ENCODE measurements at regions not wholly inside any gene's neighbourhood (a gene's known extent, or its start where the extent isn't known, plus 50 kb on each side); places are given as distances from the start of the nearest gene placed in this dataset.

- TF ChIP-seq, protein P1, sequence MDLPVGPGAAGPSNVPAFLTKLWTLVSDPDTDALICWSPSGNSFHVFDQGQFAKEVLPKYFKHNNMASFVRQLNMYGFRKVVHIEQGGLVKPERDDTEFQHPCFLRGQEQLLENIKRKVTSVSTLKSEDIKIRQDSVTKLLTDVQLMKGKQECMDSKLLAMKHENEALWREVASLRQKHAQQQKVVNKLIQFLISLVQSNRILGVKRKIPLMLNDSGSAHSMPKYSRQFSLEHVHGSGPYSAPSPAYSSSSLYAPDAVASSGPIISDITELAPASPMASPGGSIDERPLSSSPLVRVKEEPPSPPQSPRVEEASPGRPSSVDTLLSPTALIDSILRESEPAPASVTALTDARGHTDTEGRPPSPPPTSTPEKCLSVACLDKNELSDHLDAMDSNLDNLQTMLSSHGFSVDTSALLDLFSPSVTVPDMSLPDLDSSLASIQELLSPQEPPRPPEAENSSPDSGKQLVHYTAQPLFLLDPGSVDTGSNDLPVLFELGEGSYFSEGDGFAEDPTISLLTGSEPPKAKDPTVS (IDR thresholded peaks at IDR 0.05; ENCODE audit: low read depth, low read length): no peak
- no peak for TF ChIP-seq MEF2A (IDR thresholded peaks at IDR 0.05; ENCODE audit: insufficient read depth, low read depth, low read length)
- no peak for TF ChIP-seq BACH1 (IDR thresholded peaks at IDR 0.05; ENCODE audit: borderline replicate concordance)
- no peak for TF ChIP-seq CHD1 (IDR thresholded peaks at IDR 0.05; ENCODE audit: low read depth, low read length)
Observed at GRCh38 chr1:29956349-29957030, 720.2 kb downstream of the PTPRU start (continued).

GRCh38 chr1:29954591-29954990 is 718.3 kb downstream of the PTPRU start:
- Histone ChIP-seq H4K20me1 (ENCODE audit: control insufficient read depth, insufficient read depth) (no peaks in the 10 kb centered on the region), H3K27ac (ENCODE audit: control insufficient read depth, insufficient read depth) (no peak overlapping the region), H3K4me3 (no peak overlapping the region), H2AFZ (ENCODE audit: control insufficient read depth, low read depth, low read length) (no peak overlapping the region), H3K36me3 (ENCODE audit: control insufficient read depth in 2 of 2, insufficient read depth in 2 of 2, low read length in 1 of 2) (no peaks in the 10 kb centered on the region), H3K79me2 (ENCODE audit: control insufficient read depth, insufficient read depth, low read length) (no peaks in the 10 kb centered on the region), H3K4me2 (ENCODE audit: control insufficient read depth, insufficient read depth) (no peak overlapping the region), H3K27me3 (replicated peaks in 1 of 2; ENCODE audit: control insufficient read depth in 2 of 2, insufficient read depth in 2 of 2, low read length in 1 of 2) (peaks cover 0 to 2% of the 10 kb centered on the region in 2 experiments; a peak in 2 of 4 replicates), H3K4me1 (ENCODE audit: control insufficient read depth, insufficient read depth, low read length) (no peaks in the 10 kb centered on the region), H3K9me3 (replicated peaks; ENCODE audit: control insufficient read depth, insufficient read depth, low read length) (no peaks in the 10 kb centered on the region), H3K9ac (ENCODE audit: control insufficient read depth, insufficient read depth, low read length) (no peak overlapping the region)
- RAD21 ChIA-PET (ENCODE audit: unreplicated experiment): no interaction called here
- ATAC-seq (no peak), FAIRE-seq (no peak), DNase-seq (ENCODE audit: low read depth, low spot score) (no peak)
- no TSS peak for BruUV-seq (replicated peaks)
- POLR2A ChIA-PET: no interaction called here
- SMC1A ChIA-PET (ENCODE audit: uncharacterized antibody, unreplicated experiment): no interaction called here
- intact Hi-C loops (cut with micrococcal nuclease; ENCODE audit: unreplicated experiment) (no loop called here), in situ Hi-C loops (cut with MboI) (no loop called here)
- 45% methylated on average over 3 of the region's 3 CpGs for WGBS (ENCODE audit: insufficient coverage, insufficient replicate concordance, low lambda C conversion rate, missing lambda C conversion rate)
- CTCF ChIA-PET: interaction anchor here (0.6 kb wide), 1 partner anchor 133 kb away, joined by 3 read pairs; no protein-coding TSS in a partner anchor
- TF ChIP-seq USF1 (IDR thresholded peaks at IDR 0.05; ENCODE audit: borderline replicate concordance, extremely low read length, insufficient read depth, low read depth, low read length): no peak
- TF ChIP-seq NR2C2 (IDR thresholded peaks at IDR 0.05; ENCODE audit: borderline replicate concordance, control insufficient read depth, insufficient read length, low read depth): no peak
- TF ChIP-seq, protein P2, sequence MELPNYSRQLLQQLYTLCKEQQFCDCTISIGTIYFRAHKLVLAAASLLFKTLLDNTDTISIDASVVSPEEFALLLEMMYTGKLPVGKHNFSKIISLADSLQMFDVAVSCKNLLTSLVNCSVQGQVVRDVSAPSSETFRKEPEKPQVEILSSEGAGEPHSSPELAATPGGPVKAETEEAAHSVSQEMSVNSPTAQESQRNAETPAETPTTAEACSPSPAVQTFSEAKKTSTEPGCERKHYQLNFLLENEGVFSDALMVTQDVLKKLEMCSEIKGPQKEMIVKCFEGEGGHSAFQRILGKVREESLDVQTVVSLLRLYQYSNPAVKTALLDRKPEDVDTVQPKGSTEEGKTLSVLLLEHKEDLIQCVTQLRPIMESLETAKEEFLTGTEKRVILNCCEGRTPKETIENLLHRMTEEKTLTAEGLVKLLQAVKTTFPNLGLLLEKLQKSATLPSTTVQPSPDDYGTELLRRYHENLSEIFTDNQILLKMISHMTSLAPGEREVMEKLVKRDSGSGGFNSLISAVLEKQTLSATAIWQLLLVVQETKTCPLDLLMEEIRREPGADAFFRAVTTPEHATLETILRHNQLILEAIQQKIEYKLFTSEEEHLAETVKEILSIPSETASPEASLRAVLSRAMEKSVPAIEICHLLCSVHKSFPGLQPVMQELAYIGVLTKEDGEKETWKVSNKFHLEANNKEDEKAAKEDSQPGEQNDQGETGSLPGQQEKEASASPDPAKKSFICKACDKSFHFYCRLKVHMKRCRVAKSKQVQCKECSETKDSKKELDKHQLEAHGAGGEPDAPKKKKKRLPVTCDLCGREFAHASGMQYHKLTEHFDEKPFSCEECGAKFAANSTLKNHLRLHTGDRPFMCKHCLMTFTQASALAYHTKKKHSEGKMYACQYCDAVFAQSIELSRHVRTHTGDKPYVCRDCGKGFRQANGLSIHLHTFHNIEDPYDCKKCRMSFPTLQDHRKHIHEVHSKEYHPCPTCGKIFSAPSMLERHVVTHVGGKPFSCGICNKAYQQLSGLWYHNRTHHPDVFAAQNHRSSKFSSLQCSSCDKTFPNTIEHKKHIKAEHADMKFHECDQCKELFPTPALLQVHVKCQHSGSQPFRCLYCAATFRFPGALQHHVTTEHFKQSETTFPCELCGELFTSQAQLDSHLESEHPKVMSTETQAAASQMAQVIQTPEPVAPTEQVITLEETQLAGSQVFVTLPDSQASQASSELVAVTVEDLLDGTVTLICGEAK (IDR thresholded peaks at IDR 0.05; ENCODE audit: borderline replicate concordance): no peak
- TF ChIP-seq BACH1 (IDR thresholded peaks at IDR 0.05; ENCODE audit: borderline replicate concordance): no peak
- TF ChIP-seq CBX3 (IDR thresholded peaks at IDR 0.05; ENCODE audit: borderline replicate concordance, low read depth): no peak
- TF ChIP-seq JUND (IDR thresholded peaks at IDR 0.05; ENCODE audit: low read depth, low read length): no peak
- TF ChIP-seq EED (IDR thresholded peaks at IDR 0.05; ENCODE audit: low read depth): no peak
- TF ChIP-seq EP300 (IDR thresholded peaks at IDR 0.05; ENCODE audit: borderline replicate concordance in 1 of 2, control insufficient read depth in 1 of 2, low read depth in 2 of 2, low read length in 2 of 2): no peak
- TF ChIP-seq KLF5 (IDR thresholded peaks at IDR 0.05; ENCODE audit: partially characterized antibody): no peak
- no peak for TF ChIP-seq RBBP5 (conservative IDR thresholded peaks at IDR 0.05)
